ENCODE measurements at regions not wholly inside any gene's neighbourhood (a gene's known extent, or its start where the extent isn't known, plus 50 kb on each side); places are given as distances from the start of the nearest gene placed in this dataset.

DNA sequence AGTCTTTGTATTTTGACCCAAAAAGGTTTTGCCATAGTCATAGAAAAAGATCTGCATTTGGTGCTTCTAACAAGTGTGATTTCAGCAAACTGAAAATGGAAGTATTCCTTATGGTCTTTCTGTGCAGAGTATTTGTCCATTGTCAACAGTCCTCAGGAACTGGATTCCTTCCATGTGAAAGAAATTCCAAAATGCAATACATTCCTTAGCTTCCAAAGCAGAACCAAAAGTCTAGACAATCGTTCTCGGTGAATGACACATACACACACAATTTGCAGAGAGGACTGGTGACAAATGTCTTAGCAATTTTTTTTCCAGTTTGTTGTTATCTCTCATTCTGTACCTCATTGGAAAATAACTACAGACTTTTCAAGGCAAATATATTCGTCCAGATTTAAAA is 562.2 kb upstream of the SLIT2 start:
- Histone ChIP-seq H3K4me3 (no peak overlapping the region), H3K36me3 (replicated peaks in 1 of 2; ENCODE audit: insufficient read depth in 1 of 2, low read depth in 2 of 2) (no peaks in the 10 kb centered on the region), H3K4me1 (no peaks in the 10 kb centered on the region), H3K27me3 (no peaks in the 10 kb centered on the region), H3K9me3 (no peaks in the 10 kb centered on the region), H3K27ac (no peak overlapping the region)
- ATAC-seq (no peak), DNase-seq (no peak)
- 9 to 32% methylated on average over 3 of the region's 3 CpGs for WGBS, 2 donors
- TF ChIP-seq POLR2A (IDR thresholded peaks at IDR 0.05) = no peak
- TF ChIP-seq, protein P1, sequence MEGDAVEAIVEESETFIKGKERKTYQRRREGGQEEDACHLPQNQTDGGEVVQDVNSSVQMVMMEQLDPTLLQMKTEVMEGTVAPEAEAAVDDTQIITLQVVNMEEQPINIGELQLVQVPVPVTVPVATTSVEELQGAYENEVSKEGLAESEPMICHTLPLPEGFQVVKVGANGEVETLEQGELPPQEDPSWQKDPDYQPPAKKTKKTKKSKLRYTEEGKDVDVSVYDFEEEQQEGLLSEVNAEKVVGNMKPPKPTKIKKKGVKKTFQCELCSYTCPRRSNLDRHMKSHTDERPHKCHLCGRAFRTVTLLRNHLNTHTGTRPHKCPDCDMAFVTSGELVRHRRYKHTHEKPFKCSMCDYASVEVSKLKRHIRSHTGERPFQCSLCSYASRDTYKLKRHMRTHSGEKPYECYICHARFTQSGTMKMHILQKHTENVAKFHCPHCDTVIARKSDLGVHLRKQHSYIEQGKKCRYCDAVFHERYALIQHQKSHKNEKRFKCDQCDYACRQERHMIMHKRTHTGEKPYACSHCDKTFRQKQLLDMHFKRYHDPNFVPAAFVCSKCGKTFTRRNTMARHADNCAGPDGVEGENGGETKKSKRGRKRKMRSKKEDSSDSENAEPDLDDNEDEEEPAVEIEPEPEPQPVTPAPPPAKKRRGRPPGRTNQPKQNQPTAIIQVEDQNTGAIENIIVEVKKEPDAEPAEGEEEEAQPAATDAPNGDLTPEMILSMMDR (IDR thresholded peaks at IDR 0.05) = no peak
- intact Hi-C loops (cut with DNase I) = no loop called here

DNA sequence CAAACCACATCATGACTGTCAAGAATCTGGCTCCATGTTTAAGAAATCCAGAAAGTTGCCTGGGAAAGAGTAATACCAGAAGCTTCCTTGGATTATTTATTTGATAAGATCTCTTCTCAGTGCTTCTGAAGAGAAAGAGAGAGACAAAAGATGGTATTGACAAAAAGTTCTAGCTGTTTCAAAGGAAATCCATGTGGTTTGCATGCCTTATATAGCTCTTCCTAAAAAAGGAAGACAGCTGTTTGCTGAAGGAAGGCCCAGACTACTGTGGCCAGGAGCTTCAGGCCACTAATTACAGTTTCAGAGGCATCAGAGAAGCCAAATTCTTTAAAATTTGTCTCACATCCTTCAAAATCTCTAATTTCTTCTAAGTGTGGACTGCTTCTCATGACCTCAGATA is 565.2 kb upstream of the SLIT2 start:
- Histone ChIP-seq H3K9me3 (no peaks in the 10 kb centered on the region), H3K4me3 (no peak overlapping the region), H3K36me3 (replicated peaks in 1 of 2; ENCODE audit: insufficient read depth in 1 of 2, low read depth in 2 of 2) (no peaks in the 10 kb centered on the region), H3K27ac (no peak overlapping the region), H3K27me3 (no peaks in the 10 kb centered on the region), H3K4me1 (no peaks in the 10 kb centered on the region)
- TF ChIP-seq POLR2A (IDR thresholded peaks at IDR 0.05) = no peak
- TF ChIP-seq, protein P1 (IDR thresholded peaks at IDR 0.05) = no peak
- no peak for DNase-seq
- intact Hi-C loops (cut with DNase I) = no loop called here
- ATAC-seq = no peak

DNA sequence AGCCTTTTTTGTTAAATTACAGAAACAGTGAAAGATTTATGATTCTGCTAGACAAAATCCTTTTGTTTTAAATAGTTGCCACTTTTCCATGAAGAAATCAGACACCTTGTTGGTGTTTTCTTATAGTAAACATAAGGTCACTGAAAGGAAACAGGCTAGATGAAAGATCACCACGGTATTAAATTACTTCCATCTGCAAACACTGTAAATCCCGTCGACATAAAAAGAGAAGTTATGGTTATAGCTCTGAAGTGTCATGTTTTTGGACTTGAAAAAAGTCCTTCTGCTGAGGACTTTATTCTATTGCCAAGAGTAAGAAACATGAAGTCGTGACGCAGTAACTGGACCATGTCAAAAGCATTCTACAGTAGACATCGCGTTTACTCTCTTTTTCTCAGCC is 567.6 kb upstream of the SLIT2 start:
- WGBS, 2 donors = 45 to 49% methylated on average over 7 of the region's 7 CpGs
- Histone ChIP-seq H3K36me3 (replicated peaks in 1 of 2; ENCODE audit: insufficient read depth in 1 of 2, low read depth in 2 of 2) (no peaks in the 10 kb centered on the region), H3K27me3 (no peaks in the 10 kb centered on the region), H3K9me3 (no peaks in the 10 kb centered on the region), H3K4me3 (no peak overlapping the region), H3K27ac (no peak overlapping the region), H3K4me1 (no peaks in the 10 kb centered on the region)
- intact Hi-C loops (cut with DNase I) = no loop called here
- DNase-seq (no peak), ATAC-seq (no peak)
- no peak for TF ChIP-seq POLR2A (IDR thresholded peaks at IDR 0.05)

DNA sequence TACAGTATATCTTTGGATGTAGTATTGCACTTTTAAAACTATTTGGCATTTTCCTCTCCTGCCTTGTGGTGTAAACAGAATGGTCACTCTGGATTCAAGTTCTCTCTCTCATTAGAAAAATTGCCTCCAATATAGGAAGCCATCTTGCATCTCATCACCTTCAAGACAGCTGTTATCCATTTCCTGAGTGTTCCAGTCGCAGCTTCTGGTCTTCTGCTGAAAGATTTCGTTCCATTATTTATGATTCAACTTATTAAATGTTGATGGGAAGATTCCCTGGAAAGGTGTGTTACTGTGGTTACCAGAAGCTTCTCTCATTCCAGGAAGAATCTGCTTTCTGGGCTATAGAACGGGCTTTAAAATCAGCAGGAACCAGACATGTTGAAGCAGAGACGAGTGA is 568.3 kb upstream of the SLIT2 start:
- Histone ChIP-seq H3K27me3 (no peaks in the 10 kb centered on the region), H3K4me3 (no peak overlapping the region), H3K36me3 (replicated peaks in 1 of 2; ENCODE audit: insufficient read depth in 1 of 2, low read depth in 2 of 2) (no peaks in the 10 kb centered on the region), H3K9me3 (no peaks in the 10 kb centered on the region), H3K4me1 (no peaks in the 10 kb centered on the region), H3K27ac (no peak overlapping the region)
- TF ChIP-seq, protein P1 (IDR thresholded peaks at IDR 0.05) = no peak
- TF ChIP-seq POLR2A (IDR thresholded peaks at IDR 0.05) = no peak
- DNase-seq = no peak
- 29 to 34% methylated on average over 4 of the region's 4 CpGs for WGBS, 2 donors
- intact Hi-C loops (cut with DNase I) = no loop called here
- ATAC-seq = no peak

DNA sequence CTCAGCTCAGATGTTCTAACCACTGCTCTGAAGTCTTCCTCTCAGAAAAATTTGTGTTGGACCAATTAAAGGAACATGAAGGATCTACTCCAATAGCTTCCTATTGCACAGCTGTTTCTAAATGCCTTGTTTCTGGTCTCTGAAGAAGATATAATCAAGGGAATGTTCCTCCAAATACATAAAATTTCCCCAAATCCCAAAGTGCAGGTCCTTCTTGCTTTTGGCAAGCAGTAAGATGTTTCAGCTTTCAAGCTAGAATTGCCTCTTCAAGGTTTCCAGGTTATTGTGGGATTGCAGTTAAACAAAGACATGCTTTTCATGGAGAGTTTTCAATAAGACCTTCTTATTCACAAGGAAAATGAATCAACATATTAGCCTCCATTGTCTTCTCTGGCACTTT is 574.5 kb upstream of the SLIT2 start:
- H3K9me3 ChIP-seq = no peaks in the 10 kb centered on the region
- H3K27me3 ChIP-seq = no peaks in the 10 kb centered on the region
- DNase-seq = no peak
- no peak overlapping the region for H3K27ac ChIP-seq
- ATAC-seq = no peak
- H3K4me1 ChIP-seq = no peaks in the 10 kb centered on the region
- H3K36me3 ChIP-seq (replicated peaks in 1 of 2; ENCODE audit: insufficient read depth in 1 of 2, low read depth in 2 of 2) = no peaks in the 10 kb centered on the region
- TF ChIP-seq, protein P1 (IDR thresholded peaks at IDR 0.05) = no peak
- TF ChIP-seq POLR2A (IDR thresholded peaks at IDR 0.05) = no peak
- intact Hi-C loops (cut with DNase I) = no loop called here
- H3K4me3 ChIP-seq = no peak overlapping the region
